Activated effector memory CD4-positive, alpha-beta T cell treated with Interleukin-2 at 50 U/mL for 16 hours (primary cell): ENCODE measurements at regions not wholly inside any gene's neighbourhood (a gene's known extent, or its start where the extent isn't known, plus 50 kb on each side); places are given as distances from the start of the nearest gene placed in this dataset.
A peak's percentile ranks its signal among the peaks of the same experiment; 100 is the strongest.
"Not testable (repeated sequence)": the region's sequence is repeated elsewhere in the genome, so short reads cannot be mapped to it uniquely, and the experiment has no call there.

Experiments
- DNase-seq: peaks from one replicate; pipeline ENCODE4 v3.0.0-alpha.2; 2020

DNA sequence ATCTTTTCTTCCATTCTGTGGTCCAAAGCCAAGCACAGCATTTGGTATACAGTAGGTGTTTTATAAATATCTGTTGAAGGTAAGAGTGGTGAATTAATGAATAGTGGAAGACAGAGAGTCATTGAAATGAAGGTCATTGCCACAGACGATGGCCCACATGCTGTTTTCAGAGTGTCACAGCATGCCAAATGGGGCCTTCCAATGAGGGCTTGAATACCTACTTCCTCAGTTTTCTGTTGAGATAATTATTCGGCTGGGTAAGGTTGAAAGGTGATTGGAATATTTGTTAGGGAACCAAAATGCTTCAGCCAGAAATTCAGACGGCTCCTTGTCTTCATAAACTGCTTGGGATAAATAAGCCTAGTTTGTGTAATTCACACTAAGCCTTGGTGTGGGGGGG, 205.3 kb upstream of the TBL1XR1 start:
- no peak for DNase-seq

DNA sequence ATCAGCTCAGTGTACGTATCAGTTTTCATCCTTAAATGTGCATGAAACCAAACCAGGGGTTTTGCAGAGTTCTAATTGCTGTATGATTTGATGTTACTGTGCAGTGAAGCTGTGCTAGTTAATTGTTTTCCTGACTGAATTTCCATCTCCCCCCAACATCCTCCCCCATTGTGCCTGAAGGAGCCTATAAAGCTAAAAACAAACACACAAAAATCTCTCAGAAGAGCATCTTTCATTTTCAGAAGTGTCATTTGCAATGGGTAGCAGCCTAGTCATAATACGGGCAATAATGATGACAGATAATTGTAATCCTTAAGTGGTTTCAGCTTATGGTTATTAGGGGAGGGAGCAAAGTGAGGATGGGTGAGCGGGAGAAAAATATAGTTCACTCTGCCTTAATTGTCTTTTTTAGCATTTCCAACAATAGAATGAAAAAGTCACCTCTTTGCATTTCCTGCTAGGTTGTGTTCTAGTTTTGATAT, 207.9 kb upstream of the TBL1XR1 start:
- no peak for DNase-seq

DNA sequence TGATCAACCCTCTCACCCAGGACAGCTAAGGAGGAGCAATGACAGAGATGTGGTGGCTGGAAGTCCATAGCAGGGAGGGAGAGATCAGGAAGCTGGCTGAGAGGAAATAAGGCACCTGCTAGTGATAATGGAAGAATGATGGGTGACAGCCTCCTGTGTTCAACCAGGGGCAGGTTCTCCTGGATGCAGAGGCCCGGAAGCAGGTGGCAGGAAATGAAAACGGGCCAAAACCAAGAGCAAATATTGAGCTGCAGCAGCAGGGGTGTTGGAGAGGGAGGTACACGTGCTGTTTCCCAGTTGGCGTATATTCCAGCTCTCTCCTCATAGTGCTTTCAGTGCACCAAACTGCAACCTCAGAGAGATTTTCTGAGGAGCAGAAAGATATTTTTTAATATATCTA, 213.4 kb upstream of the TBL1XR1 start:
- peak; percentile 2 for DNase-seq

DNA sequence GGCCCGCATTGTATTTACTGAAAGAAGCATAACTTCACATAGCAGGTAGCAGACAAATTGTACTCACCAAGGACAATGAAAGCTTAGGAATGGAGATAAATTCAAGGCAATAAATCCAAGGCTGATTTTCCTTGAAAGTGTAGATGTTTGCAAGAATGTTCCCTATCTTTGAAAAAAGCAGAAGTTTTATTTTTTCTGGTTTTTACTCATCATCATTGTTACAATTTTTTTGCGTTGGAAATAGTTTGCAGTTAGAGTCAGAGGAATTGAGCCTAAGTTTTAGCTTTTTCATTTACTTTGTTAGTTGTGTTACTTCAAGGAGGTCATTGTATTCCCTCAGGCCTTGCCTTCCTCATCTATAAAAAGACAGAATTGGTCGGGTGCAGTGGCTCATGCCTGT, 213.9 kb upstream of the TBL1XR1 start:
- no peak for DNase-seq

DNA sequence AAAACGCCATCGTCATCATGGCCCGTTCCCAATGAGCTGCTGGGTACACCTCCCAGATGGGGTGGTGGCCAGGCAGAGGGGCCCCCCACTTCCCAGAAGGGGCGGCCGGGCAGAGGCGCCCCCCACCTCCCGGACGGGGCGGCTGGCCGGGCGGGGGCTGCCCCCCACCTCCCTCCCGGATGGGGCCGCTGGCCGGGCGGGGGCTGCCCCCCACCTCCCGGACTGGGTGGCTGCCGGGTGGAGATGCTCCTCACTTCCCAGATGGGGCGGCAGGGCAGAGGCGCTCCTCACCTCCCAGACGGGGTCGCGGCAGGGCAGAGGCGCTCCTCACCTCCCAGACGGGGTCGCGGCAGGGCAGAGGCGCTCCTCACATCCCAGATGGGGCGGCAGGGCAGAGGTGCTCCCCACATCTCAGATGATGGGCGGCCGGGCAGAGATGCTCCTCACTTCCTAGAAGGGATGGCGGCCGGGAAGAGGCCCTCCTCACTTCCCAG, 215.4 kb upstream of the TBL1XR1 start:
- DNase-seq = not testable (repeated sequence)

- DNase-seq = no peak
Observed at GRCh38 chr3:177414093-177414492, 216.8 kb upstream of the TBL1XR1 start.

DNA sequence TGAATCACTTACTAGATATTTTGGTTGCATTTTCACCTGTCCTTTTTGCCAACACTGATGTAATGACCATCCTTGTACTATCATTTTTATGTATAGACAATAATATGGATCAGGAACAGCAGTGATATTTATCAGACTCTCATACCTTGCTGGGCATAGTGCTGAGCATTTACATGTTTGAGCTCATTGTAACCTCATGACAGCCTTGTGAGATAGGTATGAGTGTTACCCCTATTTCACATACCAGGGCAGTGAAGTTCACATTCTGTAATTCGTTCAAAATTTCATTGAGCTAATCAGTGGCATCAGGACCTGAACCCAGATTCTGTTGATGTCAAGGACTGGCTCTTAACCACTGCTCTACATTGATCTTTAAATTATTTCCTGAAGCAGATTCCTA, 221.5 kb upstream of the TBL1XR1 start:
- no peak for DNase-seq

DNA sequence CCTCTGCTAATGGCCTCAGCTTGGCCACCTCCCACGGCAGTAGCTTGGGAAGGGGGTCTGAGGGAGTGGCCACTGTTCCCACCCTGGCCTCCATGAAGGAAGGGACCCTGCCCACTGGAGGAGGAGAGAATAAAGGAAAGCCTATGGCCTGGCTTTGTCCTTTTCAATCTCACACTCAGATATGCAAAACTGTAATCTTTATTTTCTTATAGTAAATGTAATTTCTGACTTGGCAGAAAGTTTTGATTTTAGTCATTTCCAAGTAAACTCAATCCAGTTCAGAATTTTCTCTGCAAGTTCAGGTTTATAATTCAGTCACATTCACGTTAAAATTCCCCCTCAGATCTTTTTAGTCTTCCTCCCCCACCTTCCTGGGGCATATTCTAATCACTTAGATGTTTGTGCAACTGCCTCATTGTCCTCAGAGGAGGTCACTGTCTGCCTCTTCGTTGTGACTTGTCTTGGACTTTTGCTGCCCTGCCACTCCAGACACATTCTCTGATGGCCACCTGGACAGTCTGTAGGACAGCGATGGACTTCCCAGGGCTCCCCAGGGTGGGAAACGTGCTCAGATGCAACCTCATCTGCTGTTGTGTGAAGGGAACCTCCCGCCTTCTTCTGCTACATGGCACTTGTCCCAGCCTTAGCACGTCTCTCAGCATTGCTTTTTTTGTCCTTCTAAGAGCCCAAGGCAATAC, 222.8 kb upstream of the TBL1XR1 start:
- no peak for DNase-seq

- no peak for DNase-seq
Observed at GRCh38 chr3:177420651-177421480, 223.6 kb upstream of the TBL1XR1 start.

DNA sequence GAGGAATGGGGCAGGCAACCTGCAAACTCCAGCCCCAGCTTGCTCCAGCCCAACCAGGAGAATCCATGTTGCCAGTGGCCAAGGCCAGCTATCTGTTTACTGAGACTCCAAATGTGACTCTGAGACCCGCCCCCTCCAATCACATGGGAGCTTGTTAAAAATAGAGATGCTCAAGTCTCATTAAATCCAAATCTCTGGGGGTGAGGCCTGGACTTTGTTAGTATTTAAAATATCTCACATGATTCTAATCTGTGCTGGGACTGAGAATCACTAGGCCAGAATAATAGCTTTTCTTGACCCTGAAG, 224.2 kb upstream of the TBL1XR1 start:
- no peak for DNase-seq

GRCh38 chr3:177424521-177424920, 227.2 kb upstream of the TBL1XR1 start:
- DNase-seq = no peak

DNA sequence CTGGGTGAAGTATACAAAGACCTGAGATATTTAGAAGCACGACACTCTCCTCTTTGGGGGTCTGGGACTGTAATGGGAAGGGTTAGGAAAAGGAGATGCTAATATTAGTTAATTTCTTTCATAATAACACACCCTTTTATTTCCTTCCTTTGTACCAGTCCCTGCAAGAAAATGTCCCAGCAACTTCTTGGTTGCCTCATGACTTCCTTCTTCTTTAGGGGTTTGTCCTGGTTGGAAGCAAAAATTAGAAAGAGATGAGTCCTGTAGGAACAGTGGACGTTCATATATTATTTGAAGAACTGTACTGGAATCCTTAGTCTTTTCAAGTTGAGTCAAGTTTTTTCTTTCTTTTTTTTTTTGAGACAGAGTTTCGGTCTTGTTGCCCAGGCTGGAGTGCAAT, 227.8 kb upstream of the TBL1XR1 start:
- no peak for DNase-seq

DNA sequence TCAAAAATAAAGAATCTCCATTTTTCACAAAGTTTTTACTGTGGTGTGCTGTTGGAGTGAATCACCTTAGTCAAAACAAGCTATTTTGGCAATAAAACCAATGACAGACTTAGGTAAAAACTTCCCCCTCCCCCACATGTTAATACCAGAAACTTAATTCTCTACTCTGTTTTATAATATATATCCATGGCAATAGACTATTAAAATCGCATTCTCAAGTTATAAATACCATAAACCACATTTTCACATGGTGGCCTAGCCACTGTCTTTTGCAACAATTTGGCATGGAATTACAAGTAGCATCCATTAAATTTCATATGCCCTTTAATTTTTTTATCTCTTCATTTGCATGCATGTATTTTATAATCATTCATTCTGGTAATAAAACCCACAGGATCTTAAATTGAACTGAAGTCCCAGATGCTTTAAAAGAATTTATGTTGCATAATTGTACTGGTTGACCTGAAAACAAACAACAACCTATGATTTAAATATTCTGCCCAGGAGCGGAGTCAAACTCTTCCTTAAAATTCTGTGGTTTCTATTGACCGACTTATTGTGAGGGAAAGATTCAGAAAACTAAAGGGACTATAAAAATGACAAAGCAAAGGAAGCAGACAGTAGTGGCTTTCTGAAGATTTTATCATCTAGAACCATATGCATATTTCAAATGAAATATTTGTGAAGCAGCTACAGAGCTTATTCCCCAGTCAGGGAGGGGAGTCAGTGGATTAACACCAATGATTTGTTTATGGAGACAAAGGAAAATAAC, 229.0 kb upstream of the TBL1XR1 start:
- no peak for DNase-seq

- peak; percentile 15 for DNase-seq
Observed at GRCh38 chr3:177426878-177427495, 229.7 kb upstream of the TBL1XR1 start.

DNA sequence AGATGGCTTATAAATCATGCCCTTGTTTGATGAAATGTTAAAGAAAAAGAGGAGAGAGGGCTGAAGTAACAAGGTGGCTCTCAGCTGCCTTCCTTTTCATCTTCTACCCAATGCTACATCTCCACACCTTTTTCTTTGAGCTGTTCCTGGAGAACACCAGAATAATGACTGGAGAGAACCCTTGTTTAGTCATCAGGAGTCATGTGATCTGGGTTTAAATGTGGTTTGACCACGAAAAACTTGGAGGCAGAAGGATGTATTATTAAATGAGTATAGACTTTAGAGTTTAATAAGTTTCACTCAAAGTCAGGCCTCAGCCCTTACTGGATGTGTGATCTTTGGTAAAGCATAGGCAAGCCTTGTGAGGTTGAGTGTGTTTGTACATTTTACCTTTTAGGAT, 230.3 kb upstream of the TBL1XR1 start:
- no peak for DNase-seq

- no peak for DNase-seq
Observed at GRCh38 chr3:177429079-177429478, 231.8 kb upstream of the TBL1XR1 start.

GRCh38 chr3:177429771-177430170, 232.5 kb upstream of the TBL1XR1 start:
- no peak for DNase-seq

- no peak for DNase-seq
Observed at GRCh38 chr3:177430653-177431052, 233.4 kb upstream of the TBL1XR1 start.

DNA sequence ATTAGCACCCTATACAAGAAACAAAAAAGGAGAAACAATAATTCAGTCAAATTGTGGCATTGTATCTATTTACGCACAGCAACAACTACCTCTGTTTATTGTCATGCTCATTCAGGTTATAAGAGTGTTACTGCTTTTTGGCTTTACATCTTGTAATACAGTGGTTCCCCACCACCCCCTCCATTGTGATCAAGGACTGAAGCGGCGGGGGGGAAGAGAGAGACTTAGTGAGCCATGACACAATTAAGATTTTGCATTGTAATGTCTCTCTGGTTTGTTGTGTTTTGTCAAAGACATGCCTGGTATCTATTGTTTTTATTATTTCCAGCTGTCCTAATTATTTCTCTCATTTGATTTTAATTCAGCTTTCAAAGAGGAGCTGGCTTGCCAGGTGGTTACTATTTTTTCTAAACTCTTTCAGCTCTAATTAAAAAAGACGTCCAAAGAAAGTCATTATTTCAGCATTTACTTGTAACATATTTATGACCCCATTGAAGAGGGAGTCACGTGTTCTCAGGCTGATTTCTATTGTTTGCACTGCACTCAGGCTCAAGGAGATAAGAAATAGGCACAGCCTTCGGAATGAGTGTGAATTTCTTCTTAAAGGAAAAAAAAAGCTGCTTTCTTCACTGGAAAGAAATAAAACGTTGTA, 234.4 kb upstream of the TBL1XR1 start:
- no peak for DNase-seq

GRCh38 chr3:177435301-177435700, 238.0 kb upstream of the TBL1XR1 start:
- no peak for DNase-seq

GRCh38 chr3:177437513-177438337, 240.4 kb upstream of the TBL1XR1 start:
- no peak for DNase-seq
